Activated CD4-positive, alpha-beta T cell treated with anti-CD3 and anti-CD28 coated beads, Interleukin-2, Interleukin-4, amounts not matched to agents 100 ng/mL and 50 ng/mL, durations not matched to agents 16 hours and 8 hours (primary cell): ENCODE measurements at regions not wholly inside any gene's neighbourhood (a gene's known extent, or its start where the extent isn't known, plus 50 kb on each side); places are given as distances from the start of the nearest gene placed in this dataset.

Experiments used
- DNase-seq: peaks from one replicate; pipeline ENCODE4 v3.0.0-alpha.2; 2020; ENCODE audit warnings: low spot score

GRCh38 chr15:70426096-70426821, 328.5 kb upstream of the TLE3 start:
- no peak for DNase-seq

- DNase-seq = no peak
Measured at GRCh38 chr15:70424937-70425411, 327.3 kb upstream of the TLE3 start.

- no peak for DNase-seq
Measured at GRCh38 chr15:70423267-70423666, 325.6 kb upstream of the TLE3 start.

- no peak for DNase-seq
Measured at GRCh38 chr15:70422342-70422741, 324.6 kb upstream of the TLE3 start.

GRCh38 chr15:70420948-70421482, 323.3 kb upstream of the TLE3 start:
- no peak for DNase-seq

- DNase-seq = no peak
Measured at GRCh38 chr15:70420086-70420947, 322.6 kb upstream of the TLE3 start.

GRCh38 chr15:70418943-70419342, 321.2 kb upstream of the TLE3 start:
- DNase-seq = no peak

GRCh38 chr15:70417535-70417934, 319.8 kb upstream of the TLE3 start:
- DNase-seq = no peak

- no peak for DNase-seq
Measured at GRCh38 chr15:70416829-70417228, 319.1 kb upstream of the TLE3 start.

GRCh38 chr15:70415398-70415797, 317.7 kb upstream of the TLE3 start:
- no peak for DNase-seq

GRCh38 chr15:70414626-70415025, 316.9 kb upstream of the TLE3 start:
- DNase-seq = no peak

- no peak for DNase-seq
Measured at GRCh38 chr15:70412794-70413193, 315.1 kb upstream of the TLE3 start.

GRCh38 chr15:70411143-70411863, 313.6 kb upstream of the TLE3 start:
- no peak for DNase-seq

- DNase-seq = no peak
Measured at GRCh38 chr15:70410371-70410985, 312.8 kb upstream of the TLE3 start.

- no peak for DNase-seq
Measured at GRCh38 chr15:70409388-70409787, 311.7 kb upstream of the TLE3 start.

- DNase-seq = no peak
Measured at GRCh38 chr15:70407955-70408354, 310.2 kb upstream of the TLE3 start.

GRCh38 chr15:70407336-70407670, 309.6 kb upstream of the TLE3 start:
- DNase-seq = no peak

- no peak for DNase-seq
Measured at GRCh38 chr15:70406617-70407335, 309.1 kb upstream of the TLE3 start.

GRCh38 chr15:70401709-70402108, 304.0 kb upstream of the TLE3 start:
- DNase-seq = no peak

- DNase-seq = no peak
Measured at GRCh38 chr15:70400766-70401541, 303.2 kb upstream of the TLE3 start.

- DNase-seq = no peak
Measured at GRCh38 chr15:70399204-70399603, 301.5 kb upstream of the TLE3 start.
